H1 (cell line): ENCODE measurements at regions not wholly inside any gene's neighbourhood (a gene's known extent, or its start where the extent isn't known, plus 50 kb on each side); places are given as distances from the start of the nearest gene placed in this dataset.

Experiments used
- CEBPB ChIP-seq: IDR thresholded peaks from 2 replicates; pipeline ENCODE4 v1.6.1; 2012; ENCODE audit warnings: low read depth, low read length
- CHD2 ChIP-seq: IDR thresholded peaks from 2 replicates; pipeline ENCODE4 v1.6.1; 2012; ENCODE audit warnings: low read length, improper control_type of control experiment
- CREB1 ChIP-seq: IDR thresholded peaks from 2 replicates; pipeline ENCODE4 v1.6.1; 2012; ENCODE audit warnings: inconsistent platforms
- EGR1 ChIP-seq: IDR thresholded peaks from 2 replicates; pipeline ENCODE4 v1.6.1; 2011; ENCODE audit warnings: low read depth, low read length, borderline replicate concordance
- EZH2 ChIP-seq: fragments of 200-600 bp; sonication (generic); IDR thresholded peaks from 2 replicates; pipeline ENCODE4 v1.7.1; 2012; ENCODE audit warnings: low read depth, mild to moderate bottlenecking, moderate library complexity, low read length, inconsistent platforms; ENCODE audit not compliant: severe bottlenecking
- HDAC2 ChIP-seq, 2 experiments: fragments of 300-600 bp in 1 of 2; sonication (generic) in 1 of 2; IDR thresholded peaks; 2 replicates each; pipeline ENCODE4 v1.6.1; 2011 to 2012; ENCODE audit warnings: low read depth in 2 of 2, low read length in 2 of 2, mild to moderate bottlenecking in 2 of 2, moderate library complexity in 2 of 2, borderline replicate concordance in 1 of 2, inconsistent platforms in 1 of 2
- KDM1A ChIP-seq: fragments of 200-600, 300-600 bp; sonication (generic); IDR thresholded peaks from 2 replicates; pipeline ENCODE4 v1.7.1; 2016; ENCODE audit warnings: mild to moderate bottlenecking, low read length, borderline replicate concordance
- POLR2A ChIP-seq, 2 experiments: IDR thresholded peaks; 1 replicate in 1 of 2; 2 replicates in 1 of 2; pipeline ENCODE4 v1.6.1; 2011; ENCODE audit warnings: low read depth in 2 of 2, low read length in 2 of 2, mild to moderate bottlenecking in 2 of 2; ENCODE audit errors: control extremely low read depth in 1 of 2
- POLR2AphosphoS5 ChIP-seq: IDR thresholded peaks from 2 replicates; pipeline ENCODE4 v1.6.1; 2011; ENCODE audit warnings: low read depth, low read length
- RAD21 ChIP-seq, 2 experiments: IDR thresholded peaks in 1 of 2; conservative IDR thresholded peaks in 1 of 2; 2 replicates each; pipeline ENCODE4 v1.6.1; 2011; ENCODE audit warnings: low read depth in 2 of 2, low read length in 2 of 2, improper control_type of control experiment in 1 of 2, inconsistent platforms in 1 of 2, mild to moderate bottlenecking in 1 of 2, moderate library complexity in 1 of 2
- SP2 ChIP-seq: IDR thresholded peaks from 2 replicates; pipeline ENCODE4 v1.6.1; 2012; ENCODE audit warnings: mild to moderate bottlenecking, low read length, inconsistent platforms
- ZNF274 ChIP-seq: IDR thresholded peaks from 2 replicates; pipeline ENCODE4 v1.7.0; 2012; ENCODE audit warnings: low read length, borderline replicate concordance; ENCODE audit errors: extremely low read depth
- TF ChIP-seq, protein P1 (sequence below), 3 experiments: IDR thresholded peaks; 1 replicate in 2 of 3; 2 replicates in 1 of 3; pipeline versions ENCODE4 v1.5.1 to v1.6.1; 2011; ENCODE audit warnings: low read length in 3 of 3, mild to moderate bottlenecking in 3 of 3, inconsistent platforms in 2 of 3, low read depth in 1 of 3, moderate library complexity in 1 of 3; ENCODE audit not compliant: insufficient read depth in 1 of 3; ENCODE audit errors: control extremely low read depth in 1 of 3
- TF ChIP-seq, protein P2 (sequence below): IDR thresholded peaks from 2 replicates; pipeline ENCODE4 v1.6.1; 2011; ENCODE audit warnings: low read length, improper control_type of control experiment

DNA sequence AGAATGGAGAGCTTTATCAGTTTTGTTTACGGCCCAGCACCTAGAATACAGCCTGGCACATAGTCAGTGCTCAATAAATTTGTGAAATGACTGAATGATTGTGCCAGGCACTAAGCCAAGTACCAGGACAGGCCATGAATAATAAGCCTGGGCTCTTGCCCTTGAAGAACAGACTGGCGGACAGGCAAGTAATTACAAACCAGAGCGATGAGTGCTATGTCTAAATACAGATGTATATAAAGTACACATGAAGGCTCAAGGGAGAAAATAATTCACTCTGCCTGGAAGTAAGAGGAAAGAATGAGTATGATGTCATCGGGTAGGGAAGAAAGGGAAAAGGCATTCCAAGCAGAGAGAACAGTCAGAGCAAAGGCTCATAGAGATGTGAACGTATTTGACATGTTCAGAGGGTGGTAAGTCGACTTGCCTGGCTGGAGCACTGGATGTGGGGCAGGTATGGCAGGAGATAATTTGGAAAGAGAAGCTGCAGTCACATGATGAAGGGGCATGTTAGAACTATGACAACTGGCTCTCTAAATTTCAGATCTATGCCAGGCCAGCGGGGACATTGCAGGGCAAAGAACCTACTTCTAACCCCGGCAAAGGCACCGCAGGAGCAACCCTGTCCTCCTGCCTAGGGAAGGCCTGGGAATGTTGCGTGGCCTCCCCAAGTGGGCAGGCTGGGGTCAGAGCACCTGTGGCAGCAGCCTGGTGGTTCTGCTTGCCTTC, 94.9 kb upstream of the EPCAM start:
- TF ChIP-seq CHD2 (no peak), KDM1A (no peak), POLR2AphosphoS5 (no peak), CREB1 (no peak), EZH2 (no peak), HDAC2 (IDR thresholded peaks at IDR 0.05; ENCODE audit: borderline replicate concordance in 1 of 2, low read depth in 2 of 2, low read length in 2 of 2) (no peak), POLR2A (IDR thresholded peaks at IDR 0.05; ENCODE audit: control extremely low read depth in 1 of 2, low read depth in 2 of 2, low read length in 2 of 2) (no peak), EGR1 (no peak), CEBPB (no peak), ZNF274 (no peak), RAD21 (IDR thresholded peaks at IDR 0.05 in 1 of 2, conservative IDR thresholded peaks at IDR 0.05 in 1 of 2; ENCODE audit: low read depth in 2 of 2, low read length in 2 of 2) (no peak), SP2 (no peak)
- TF ChIP-seq, protein P1, sequence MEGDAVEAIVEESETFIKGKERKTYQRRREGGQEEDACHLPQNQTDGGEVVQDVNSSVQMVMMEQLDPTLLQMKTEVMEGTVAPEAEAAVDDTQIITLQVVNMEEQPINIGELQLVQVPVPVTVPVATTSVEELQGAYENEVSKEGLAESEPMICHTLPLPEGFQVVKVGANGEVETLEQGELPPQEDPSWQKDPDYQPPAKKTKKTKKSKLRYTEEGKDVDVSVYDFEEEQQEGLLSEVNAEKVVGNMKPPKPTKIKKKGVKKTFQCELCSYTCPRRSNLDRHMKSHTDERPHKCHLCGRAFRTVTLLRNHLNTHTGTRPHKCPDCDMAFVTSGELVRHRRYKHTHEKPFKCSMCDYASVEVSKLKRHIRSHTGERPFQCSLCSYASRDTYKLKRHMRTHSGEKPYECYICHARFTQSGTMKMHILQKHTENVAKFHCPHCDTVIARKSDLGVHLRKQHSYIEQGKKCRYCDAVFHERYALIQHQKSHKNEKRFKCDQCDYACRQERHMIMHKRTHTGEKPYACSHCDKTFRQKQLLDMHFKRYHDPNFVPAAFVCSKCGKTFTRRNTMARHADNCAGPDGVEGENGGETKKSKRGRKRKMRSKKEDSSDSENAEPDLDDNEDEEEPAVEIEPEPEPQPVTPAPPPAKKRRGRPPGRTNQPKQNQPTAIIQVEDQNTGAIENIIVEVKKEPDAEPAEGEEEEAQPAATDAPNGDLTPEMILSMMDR (IDR thresholded peaks at IDR 0.05; ENCODE audit: control extremely low read depth in 1 of 3, insufficient read depth in 1 of 3, low read depth in 1 of 3, low read length in 3 of 3) = no peak
- TF ChIP-seq, protein P2, sequence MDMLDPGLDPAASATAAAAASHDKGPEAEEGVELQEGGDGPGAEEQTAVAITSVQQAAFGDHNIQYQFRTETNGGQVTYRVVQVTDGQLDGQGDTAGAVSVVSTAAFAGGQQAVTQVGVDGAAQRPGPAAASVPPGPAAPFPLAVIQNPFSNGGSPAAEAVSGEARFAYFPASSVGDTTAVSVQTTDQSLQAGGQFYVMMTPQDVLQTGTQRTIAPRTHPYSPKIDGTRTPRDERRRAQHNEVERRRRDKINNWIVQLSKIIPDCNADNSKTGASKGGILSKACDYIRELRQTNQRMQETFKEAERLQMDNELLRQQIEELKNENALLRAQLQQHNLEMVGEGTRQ = no peak
